Transverse colon (tissue), 4 donors: ENCODE measurements at regions not wholly inside any gene's neighbourhood (a gene's known extent, or its start where the extent isn't known, plus 50 kb on each side); places are given as distances from the start of the nearest gene placed in this dataset.
A peak's percentile ranks its signal among the peaks of the same experiment; 100 is the strongest.

Experiments used
- CTCF ChIP-seq, 5 experiments: fragments of 200-600 bp in 3 of 5; fragments of 450-650 bp in 2 of 5; sonication (generic) in 3 of 5; IDR thresholded peaks; 1 replicate in 2 of 5; 2 replicates in 3 of 5; pipeline ENCODE4 v1.5.1; 2016 to 2017; ENCODE audit warnings: antibody characterized with exemption in 5 of 5, inconsistent platforms in 3 of 5, mild to moderate bottlenecking in 2 of 5, moderate library complexity in 1 of 5
- EP300 ChIP-seq: sonication (generic); formaldehyde crosslinking; IDR thresholded peaks from one replicate; pipeline ENCODE4 v1.6.1; 2017; ENCODE audit warnings: antibody characterized with exemption, low read depth
- POLR2A ChIP-seq: fragments of 450-650 bp; IDR thresholded peaks from one replicate; pipeline ENCODE4 v1.6.1; 2016; ENCODE audit warnings: antibody characterized with exemption, mild to moderate bottlenecking, moderate library complexity
- POLR2AphosphoS5 ChIP-seq, 3 donors: sonication (generic); formaldehyde crosslinking; IDR thresholded peaks; one replicate each; pipeline ENCODE4 v1.6.1; 2016; ENCODE audit warnings: antibody characterized with exemption in 3 of 3

- no peak for TF ChIP-seq POLR2A
- TF ChIP-seq CTCF (IDR thresholded peaks at IDR 0.05): no peak
- no peak for TF ChIP-seq EP300
- peak in 1 of 3 donors; percentile 6 for TF ChIP-seq POLR2AphosphoS5 (IDR thresholded peaks at IDR 0.05)
These were observed 342.7 kb downstream of the PRL start for GRCh38 chr6:21953831-21954801.
